ENCODE measurements at regions not wholly inside any gene's neighbourhood (a gene's known extent, or its start where the extent isn't known, plus 50 kb on each side); places are given as distances from the start of the nearest gene placed in this dataset.

GRCh38 chr6:91669154-91669870, 1082.4 kb upstream of the MAP3K7 start:
- DNase-seq (ENCODE audit: low spot score): no peak
- no peaks in the 10 kb centered on the region for H3K36me3 ChIP-seq (ENCODE audit: control insufficient read depth in 4 of 4, insufficient read depth in 3 of 4, low read depth in 1 of 4, low read length in 3 of 4)
- no peaks in the 10 kb centered on the region for H3K27me3 ChIP-seq (ENCODE audit: control insufficient read depth in 4 of 4, insufficient read depth in 4 of 4, low read length in 3 of 4)
- no peaks in the 10 kb centered on the region for H3K9me3 ChIP-seq (ENCODE audit: control insufficient read depth in 4 of 4, low read length in 3 of 4)
- no peak overlapping the region for H3K9ac ChIP-seq (ENCODE audit: low read depth in 1 of 2, low read length in 2 of 2)
- WGBS: 68% methylated on average over 9 of the region's 9 CpGs
- H3K4me3 ChIP-seq (ENCODE audit: low read depth in 1 of 3, low read length in 3 of 3): no peak overlapping the region
- H3K4me1 ChIP-seq (ENCODE audit: control insufficient read depth in 4 of 4, insufficient read depth in 4 of 4, low read length in 3 of 4): no peaks in the 10 kb centered on the region
- H3K27ac ChIP-seq (ENCODE audit: low read depth in 1 of 2, low read length in 2 of 2): no peak overlapping the region
- TF ChIP-seq, protein P1, sequence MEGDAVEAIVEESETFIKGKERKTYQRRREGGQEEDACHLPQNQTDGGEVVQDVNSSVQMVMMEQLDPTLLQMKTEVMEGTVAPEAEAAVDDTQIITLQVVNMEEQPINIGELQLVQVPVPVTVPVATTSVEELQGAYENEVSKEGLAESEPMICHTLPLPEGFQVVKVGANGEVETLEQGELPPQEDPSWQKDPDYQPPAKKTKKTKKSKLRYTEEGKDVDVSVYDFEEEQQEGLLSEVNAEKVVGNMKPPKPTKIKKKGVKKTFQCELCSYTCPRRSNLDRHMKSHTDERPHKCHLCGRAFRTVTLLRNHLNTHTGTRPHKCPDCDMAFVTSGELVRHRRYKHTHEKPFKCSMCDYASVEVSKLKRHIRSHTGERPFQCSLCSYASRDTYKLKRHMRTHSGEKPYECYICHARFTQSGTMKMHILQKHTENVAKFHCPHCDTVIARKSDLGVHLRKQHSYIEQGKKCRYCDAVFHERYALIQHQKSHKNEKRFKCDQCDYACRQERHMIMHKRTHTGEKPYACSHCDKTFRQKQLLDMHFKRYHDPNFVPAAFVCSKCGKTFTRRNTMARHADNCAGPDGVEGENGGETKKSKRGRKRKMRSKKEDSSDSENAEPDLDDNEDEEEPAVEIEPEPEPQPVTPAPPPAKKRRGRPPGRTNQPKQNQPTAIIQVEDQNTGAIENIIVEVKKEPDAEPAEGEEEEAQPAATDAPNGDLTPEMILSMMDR (IDR thresholded peaks at IDR 0.05; ENCODE audit: low read depth, low read length, missing input control): no peak
- TF ChIP-seq YY1 (IDR thresholded peaks at IDR 0.05) (no peak), TAF1 (conservative IDR thresholded peaks at IDR 0.05) (no peak), HNF4G (IDR thresholded peaks at IDR 0.05) (no peak), FOXA1 (IDR thresholded peaks at IDR 0.05) (no peak)

- H3K27me3 ChIP-seq (ENCODE audit: control insufficient read depth in 4 of 4, insufficient read depth in 4 of 4, low read length in 3 of 4): no peaks in the 10 kb centered on the region
- no peak overlapping the region for H3K9ac ChIP-seq (ENCODE audit: low read depth in 1 of 2, low read length in 2 of 2)
- no peaks in the 10 kb centered on the region for H3K36me3 ChIP-seq (ENCODE audit: control insufficient read depth in 4 of 4, insufficient read depth in 3 of 4, low read depth in 1 of 4, low read length in 3 of 4)
- H3K4me3 ChIP-seq (ENCODE audit: low read depth in 1 of 3, low read length in 3 of 3): no peak overlapping the region
- no peaks in the 10 kb centered on the region for H3K9me3 ChIP-seq (ENCODE audit: control insufficient read depth in 4 of 4, low read length in 3 of 4)
- no peak overlapping the region for H3K27ac ChIP-seq (ENCODE audit: low read depth in 1 of 2, low read length in 2 of 2)
- no peak for DNase-seq (ENCODE audit: low spot score)
- no peak for TF ChIP-seq ZBTB33 (IDR thresholded peaks at IDR 0.05)
- H3K4me1 ChIP-seq (ENCODE audit: control insufficient read depth in 4 of 4, insufficient read depth in 4 of 4, low read length in 3 of 4): no peaks in the 10 kb centered on the region
- 79% methylated on average over 4 of the region's 4 CpGs for WGBS
These were observed 1080.7 kb upstream of the MAP3K7 start for GRCh38 chr6:91667596-91667995.

GRCh38 chr6:91664327-91664959, 1077.6 kb upstream of the MAP3K7 start:
- H3K27ac ChIP-seq (ENCODE audit: low read depth in 1 of 2, low read length in 2 of 2): no peak overlapping the region
- DNase-seq (ENCODE audit: low spot score): no peak
- no peaks in the 10 kb centered on the region for H3K36me3 ChIP-seq (ENCODE audit: control insufficient read depth in 4 of 4, insufficient read depth in 3 of 4, low read depth in 1 of 4, low read length in 3 of 4)
- H3K9ac ChIP-seq (ENCODE audit: low read depth in 1 of 2, low read length in 2 of 2): no peak overlapping the region
- H3K9me3 ChIP-seq (ENCODE audit: control insufficient read depth in 4 of 4, low read length in 3 of 4): no peaks in the 10 kb centered on the region
- H3K27me3 ChIP-seq (ENCODE audit: control insufficient read depth in 4 of 4, insufficient read depth in 4 of 4, low read length in 3 of 4): no peaks in the 10 kb centered on the region
- 80% methylated on average over 2 of the region's 2 CpGs for WGBS
- no peak overlapping the region for H3K4me3 ChIP-seq (ENCODE audit: low read depth in 1 of 3, low read length in 3 of 3)
- H3K4me1 ChIP-seq (ENCODE audit: control insufficient read depth in 4 of 4, insufficient read depth in 4 of 4, low read length in 3 of 4): no peaks in the 10 kb centered on the region
- no peak for TF ChIP-seq ATF3 (IDR thresholded peaks at IDR 0.05)
- TF ChIP-seq YY1 (IDR thresholded peaks at IDR 0.05): no peak
- no peak for TF ChIP-seq JUND (IDR thresholded peaks at IDR 0.05)
- no peak for TF ChIP-seq TAF1 (conservative IDR thresholded peaks at IDR 0.05)
- TF ChIP-seq GABPA (IDR thresholded peaks at IDR 0.05 in 1 of 2, conservative IDR thresholded peaks at IDR 0.05 in 1 of 2): no peak
- no peak for TF ChIP-seq FOXA1 (IDR thresholded peaks at IDR 0.05)
- TF ChIP-seq, protein P2, sequence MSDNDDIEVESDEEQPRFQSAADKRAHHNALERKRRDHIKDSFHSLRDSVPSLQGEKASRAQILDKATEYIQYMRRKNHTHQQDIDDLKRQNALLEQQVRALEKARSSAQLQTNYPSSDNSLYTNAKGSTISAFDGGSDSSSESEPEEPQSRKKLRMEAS (IDR thresholded peaks at IDR 0.05): no peak
- TF ChIP-seq EGR1 (IDR thresholded peaks at IDR 0.05; ENCODE audit: low read depth in 2 of 2): no peak
- TF ChIP-seq SP1 (IDR thresholded peaks at IDR 0.05): no peak
- no peak for TF ChIP-seq NR2F2 (IDR thresholded peaks at IDR 0.05)
- TF ChIP-seq, protein P3, sequence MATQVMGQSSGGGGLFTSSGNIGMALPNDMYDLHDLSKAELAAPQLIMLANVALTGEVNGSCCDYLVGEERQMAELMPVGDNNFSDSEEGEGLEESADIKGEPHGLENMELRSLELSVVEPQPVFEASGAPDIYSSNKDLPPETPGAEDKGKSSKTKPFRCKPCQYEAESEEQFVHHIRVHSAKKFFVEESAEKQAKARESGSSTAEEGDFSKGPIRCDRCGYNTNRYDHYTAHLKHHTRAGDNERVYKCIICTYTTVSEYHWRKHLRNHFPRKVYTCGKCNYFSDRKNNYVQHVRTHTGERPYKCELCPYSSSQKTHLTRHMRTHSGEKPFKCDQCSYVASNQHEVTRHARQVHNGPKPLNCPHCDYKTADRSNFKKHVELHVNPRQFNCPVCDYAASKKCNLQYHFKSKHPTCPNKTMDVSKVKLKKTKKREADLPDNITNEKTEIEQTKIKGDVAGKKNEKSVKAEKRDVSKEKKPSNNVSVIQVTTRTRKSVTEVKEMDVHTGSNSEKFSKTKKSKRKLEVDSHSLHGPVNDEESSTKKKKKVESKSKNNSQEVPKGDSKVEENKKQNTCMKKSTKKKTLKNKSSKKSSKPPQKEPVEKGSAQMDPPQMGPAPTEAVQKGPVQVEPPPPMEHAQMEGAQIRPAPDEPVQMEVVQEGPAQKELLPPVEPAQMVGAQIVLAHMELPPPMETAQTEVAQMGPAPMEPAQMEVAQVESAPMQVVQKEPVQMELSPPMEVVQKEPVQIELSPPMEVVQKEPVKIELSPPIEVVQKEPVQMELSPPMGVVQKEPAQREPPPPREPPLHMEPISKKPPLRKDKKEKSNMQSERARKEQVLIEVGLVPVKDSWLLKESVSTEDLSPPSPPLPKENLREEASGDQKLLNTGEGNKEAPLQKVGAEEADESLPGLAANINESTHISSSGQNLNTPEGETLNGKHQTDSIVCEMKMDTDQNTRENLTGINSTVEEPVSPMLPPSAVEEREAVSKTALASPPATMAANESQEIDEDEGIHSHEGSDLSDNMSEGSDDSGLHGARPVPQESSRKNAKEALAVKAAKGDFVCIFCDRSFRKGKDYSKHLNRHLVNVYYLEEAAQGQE (IDR thresholded peaks at IDR 0.05): no peak
- TF ChIP-seq ZBTB33 (IDR thresholded peaks at IDR 0.05): no peak

All from liver (tissue), 8 donors.